ENCODE measurements at regions not wholly inside any gene's neighbourhood (a gene's known extent, or its start where the extent isn't known, plus 50 kb on each side); places are given as distances from the start of the nearest gene placed in this dataset.

GRCh38 chr3:94673876-94674275 is 611.0 kb downstream of the NSUN3 start:
- Histone ChIP-seq H3K79me2 (ENCODE audit: low read length) (no peaks in the 10 kb centered on the region), H3K27ac (ENCODE audit: low read length) (no peak overlapping the region), H3K4me1 (ENCODE audit: low read length) (no peaks in the 10 kb centered on the region), H3K9me3 (ENCODE audit: low read length) (0 out of 2 replicates have a peak, but pooled peaks cover 5% of the 10 kb centered on the region), H2AFZ (ENCODE audit: low read length) (no peak overlapping the region), H3K27me3 (ENCODE audit: low read length) (no peaks in the 10 kb centered on the region), H3K4me3 (ENCODE audit: low read length) (no peak overlapping the region), H3K36me3 (ENCODE audit: insufficient read depth, low read length) (no peaks in the 10 kb centered on the region), H3K4me2 (ENCODE audit: low read depth, low read length, poor library complexity, severe bottlenecking) (no peak overlapping the region), H3K9ac (ENCODE audit: low read length) (no peak overlapping the region), H4K20me1 (ENCODE audit: insufficient read depth, low read depth, low read length) (no peaks in the 10 kb centered on the region), H3K9me2 (replicated peaks; ENCODE audit: insufficient read depth, low read length) (no peaks in the 10 kb centered on the region)
- no peak for DNase-seq

GRCh38 chr3:94686208-94686607 is 623.3 kb downstream of the NSUN3 start:
- no peak overlapping the region for H3K4me3 ChIP-seq (ENCODE audit: low read length)
- H4K20me1 ChIP-seq (ENCODE audit: insufficient read depth, low read depth, low read length): no peaks in the 10 kb centered on the region
- DNase-seq: no peak
- H3K79me2 ChIP-seq (ENCODE audit: low read length): no peaks in the 10 kb centered on the region
- H3K36me3 ChIP-seq (ENCODE audit: insufficient read depth, low read length): no peaks in the 10 kb centered on the region
- no peak overlapping the region for H3K9ac ChIP-seq (ENCODE audit: low read length)
- H3K27ac ChIP-seq (ENCODE audit: low read length): no peak overlapping the region
- no peak overlapping the region for H3K4me2 ChIP-seq (ENCODE audit: low read depth, low read length, poor library complexity, severe bottlenecking)
- no peaks in the 10 kb centered on the region for H3K4me1 ChIP-seq (ENCODE audit: low read length)
- H2AFZ ChIP-seq (ENCODE audit: low read length): no peak overlapping the region
- no peaks in the 10 kb centered on the region for H3K9me2 ChIP-seq (replicated peaks; ENCODE audit: insufficient read depth, low read length)
- H3K9me3 ChIP-seq (ENCODE audit: low read length): no peaks in the 10 kb centered on the region; the same call in 1 of the 2 replicates
- no peaks in the 10 kb centered on the region for H3K27me3 ChIP-seq (ENCODE audit: low read length)

GRCh38 chr3:94693997-94694640 is 631.3 kb downstream of the NSUN3 start:
- no peaks in the 10 kb centered on the region for H3K79me2 ChIP-seq (ENCODE audit: low read length)
- H3K36me3 ChIP-seq (ENCODE audit: insufficient read depth, low read length): no peaks in the 10 kb centered on the region
- no peak overlapping the region for H3K9ac ChIP-seq (ENCODE audit: low read length)
- DNase-seq: no peak
- H3K27me3 ChIP-seq (ENCODE audit: low read length): no peaks in the 10 kb centered on the region
- no peak overlapping the region for H2AFZ ChIP-seq (ENCODE audit: low read length)
- H3K4me1 ChIP-seq (ENCODE audit: low read length): no peaks in the 10 kb centered on the region
- no peaks in the 10 kb centered on the region for H3K9me2 ChIP-seq (replicated peaks; ENCODE audit: insufficient read depth, low read length)
- H4K20me1 ChIP-seq (ENCODE audit: insufficient read depth, low read depth, low read length): no peaks in the 10 kb centered on the region
- H3K9me3 ChIP-seq (ENCODE audit: low read length): no peaks in the 10 kb centered on the region; the same call in 1 of the 2 replicates
- no peak overlapping the region for H3K4me2 ChIP-seq (ENCODE audit: low read depth, low read length, poor library complexity, severe bottlenecking)
- H3K27ac ChIP-seq (ENCODE audit: low read length): no peak overlapping the region
- H3K4me3 ChIP-seq (ENCODE audit: low read length): no peak overlapping the region

GRCh38 chr3:94694894-94695293 is 632.0 kb downstream of the NSUN3 start:
- no peak overlapping the region for H3K9ac ChIP-seq (ENCODE audit: low read length)
- H3K4me2 ChIP-seq (ENCODE audit: low read depth, low read length, poor library complexity, severe bottlenecking): no peak overlapping the region
- H4K20me1 ChIP-seq (ENCODE audit: insufficient read depth, low read depth, low read length): no peaks in the 10 kb centered on the region
- H3K9me3 ChIP-seq (ENCODE audit: low read length): no peaks in the 10 kb centered on the region; the same call in 1 of the 2 replicates
- H2AFZ ChIP-seq (ENCODE audit: low read length): no peak overlapping the region
- no peak overlapping the region for H3K4me3 ChIP-seq (ENCODE audit: low read length)
- no peaks in the 10 kb centered on the region for H3K79me2 ChIP-seq (ENCODE audit: low read length)
- H3K27me3 ChIP-seq (ENCODE audit: low read length): no peaks in the 10 kb centered on the region
- no peaks in the 10 kb centered on the region for H3K9me2 ChIP-seq (replicated peaks; ENCODE audit: insufficient read depth, low read length)
- no peaks in the 10 kb centered on the region for H3K36me3 ChIP-seq (ENCODE audit: insufficient read depth, low read length)
- DNase-seq: no peak
- H3K4me1 ChIP-seq (ENCODE audit: low read length): no peaks in the 10 kb centered on the region
- no peak overlapping the region for H3K27ac ChIP-seq (ENCODE audit: low read length)

GRCh38 chr3:94704467-94704866 is 641.6 kb downstream of the NSUN3 start:
- no peaks in the 10 kb centered on the region; the same call in 1 of the 2 replicates for H3K9me3 ChIP-seq (ENCODE audit: low read length)
- H4K20me1 ChIP-seq (ENCODE audit: insufficient read depth, low read depth, low read length): no peaks in the 10 kb centered on the region
- no peak overlapping the region for H3K4me2 ChIP-seq (ENCODE audit: low read depth, low read length, poor library complexity, severe bottlenecking)
- no peaks in the 10 kb centered on the region for H3K4me1 ChIP-seq (ENCODE audit: low read length)
- no peak overlapping the region for H3K27ac ChIP-seq (ENCODE audit: low read length)
- H3K9ac ChIP-seq (ENCODE audit: low read length): no peak overlapping the region
- H3K79me2 ChIP-seq (ENCODE audit: low read length): no peaks in the 10 kb centered on the region
- no peaks in the 10 kb centered on the region for H3K36me3 ChIP-seq (ENCODE audit: insufficient read depth, low read length)
- no peak overlapping the region for H2AFZ ChIP-seq (ENCODE audit: low read length)
- DNase-seq: no peak
- H3K4me3 ChIP-seq (ENCODE audit: low read length): no peak overlapping the region
- no peaks in the 10 kb centered on the region for H3K27me3 ChIP-seq (ENCODE audit: low read length)
- H3K9me2 ChIP-seq (replicated peaks; ENCODE audit: insufficient read depth, low read length): no peaks in the 10 kb centered on the region

GRCh38 chr3:94709249-94709902 is 646.5 kb downstream of the NSUN3 start:
- H4K20me1 ChIP-seq (ENCODE audit: insufficient read depth, low read depth, low read length): no peaks in the 10 kb centered on the region
- H3K79me2 ChIP-seq (ENCODE audit: low read length): no peaks in the 10 kb centered on the region
- no peaks in the 10 kb centered on the region for H3K9me3 ChIP-seq (ENCODE audit: low read length)
- no peak overlapping the region for H3K4me2 ChIP-seq (ENCODE audit: low read depth, low read length, poor library complexity, severe bottlenecking)
- DNase-seq: no peak
- no peak overlapping the region for H3K27ac ChIP-seq (ENCODE audit: low read length)
- H3K9me2 ChIP-seq (replicated peaks; ENCODE audit: insufficient read depth, low read length): no peaks in the 10 kb centered on the region
- H3K4me1 ChIP-seq (ENCODE audit: low read length): no peaks in the 10 kb centered on the region
- H2AFZ ChIP-seq (ENCODE audit: low read length): no peak overlapping the region
- H3K4me3 ChIP-seq (ENCODE audit: low read length): no peak overlapping the region
- no peak overlapping the region for H3K9ac ChIP-seq (ENCODE audit: low read length)
- H3K36me3 ChIP-seq (ENCODE audit: insufficient read depth, low read length): no peaks in the 10 kb centered on the region
- no peaks in the 10 kb centered on the region for H3K27me3 ChIP-seq (ENCODE audit: low read length)

- no peak for DNase-seq
- Histone ChIP-seq H3K79me2 (ENCODE audit: low read length) (no peaks in the 10 kb centered on the region), H3K36me3 (ENCODE audit: insufficient read depth, low read length) (no peaks in the 10 kb centered on the region), H3K4me2 (ENCODE audit: low read depth, low read length, poor library complexity, severe bottlenecking) (no peak overlapping the region), H4K20me1 (ENCODE audit: insufficient read depth, low read depth, low read length) (no peaks in the 10 kb centered on the region), H3K27me3 (ENCODE audit: low read length) (no peaks in the 10 kb centered on the region), H3K9me3 (ENCODE audit: low read length) (no peaks in the 10 kb centered on the region), H3K9me2 (replicated peaks; ENCODE audit: insufficient read depth, low read length) (no peaks in the 10 kb centered on the region), H3K4me3 (ENCODE audit: low read length) (no peak overlapping the region), H3K9ac (ENCODE audit: low read length) (no peak overlapping the region), H3K27ac (ENCODE audit: low read length) (no peak overlapping the region), H3K4me1 (ENCODE audit: low read length) (no peaks in the 10 kb centered on the region), H2AFZ (ENCODE audit: low read length) (no peak overlapping the region)
These were observed 651.3 kb downstream of the NSUN3 start for GRCh38 chr3:94714194-94714593.

- Histone ChIP-seq H3K79me2 (ENCODE audit: low read length) (no peaks in the 10 kb centered on the region), H2AFZ (ENCODE audit: low read length) (no peak overlapping the region), H3K36me3 (ENCODE audit: insufficient read depth, low read length) (no peaks in the 10 kb centered on the region), H3K9ac (ENCODE audit: low read length) (no peak overlapping the region), H3K9me2 (replicated peaks; ENCODE audit: insufficient read depth, low read length) (no peaks in the 10 kb centered on the region), H3K27ac (ENCODE audit: low read length) (no peak overlapping the region), H3K9me3 (ENCODE audit: low read length) (no peaks in the 10 kb centered on the region), H3K27me3 (ENCODE audit: low read length) (no peaks in the 10 kb centered on the region), H3K4me3 (ENCODE audit: low read length) (no peak overlapping the region), H3K4me1 (ENCODE audit: low read length) (no peaks in the 10 kb centered on the region), H4K20me1 (ENCODE audit: insufficient read depth, low read depth, low read length) (no peaks in the 10 kb centered on the region), H3K4me2 (ENCODE audit: low read depth, low read length, poor library complexity, severe bottlenecking) (no peak overlapping the region)
- DNase-seq: no peak
These were observed 653.6 kb downstream of the NSUN3 start for GRCh38 chr3:94716326-94717018.

Data from Karpas-422 (cell line).